Peyer's patch (tissue), 4 donors: ENCODE measurements at regions not wholly inside any gene's neighbourhood (a gene's known extent, or its start where the extent isn't known, plus 50 kb on each side); places are given as distances from the start of the nearest gene placed in this dataset.

Experiments
- DNase-seq, 3 donors: peaks; one replicate each; pipeline ENCODE4 v3.0.0-alpha.2; 2017 to 2019
- H3K27ac ChIP-seq, 4 donors: fragments of 200-600 bp; sonication (generic); one replicate each; pipeline ENCODE4 v1.5.1; 2016 to 2019
- H3K27me3 ChIP-seq, 2 donors: fragments of 200-600 bp; sonication (generic); one replicate each; pipeline ENCODE4 v1.5.1; 2019
- H3K36me3 ChIP-seq, 3 donors: fragments of 200-600 bp; sonication (generic); one replicate each; pipeline ENCODE4 v1.5.1; 2016 to 2019
- H3K4me1 ChIP-seq, 4 donors: fragments of 200-600 bp; sonication (generic); one replicate each; pipeline ENCODE4 v1.5.1; 2016 to 2019
- H3K4me3 ChIP-seq, 4 donors: fragments of 200-600 bp; sonication (generic); 1 replicate in 3 of 4; 2 replicates in 1 of 4; pipeline ENCODE4 v1.5.1; 2016 to 2019; ENCODE audit warnings: mild to moderate bottlenecking in 1 of 4
- H3K9me3 ChIP-seq, 4 donors: fragments of 200-600 bp; sonication (generic); one replicate each; pipeline ENCODE4 v1.5.1; 2016 to 2019; ENCODE audit warnings: mild to moderate bottlenecking in 1 of 4
- CTCF ChIP-seq, 6 experiments: fragments of 450-650 bp in 4 of 6; fragments of 200-600 bp in 2 of 6; sonication (generic) in 1 of 6; IDR thresholded peaks; one replicate each; pipeline ENCODE4 v1.5.1; 2017 to 2019; ENCODE audit warnings: antibody characterized with exemption in 6 of 6, mild to moderate bottlenecking in 3 of 6, moderate library complexity in 1 of 6
- POLR2A ChIP-seq, 2 donors: fragments of 450-650 bp; IDR thresholded peaks; one replicate each; pipeline ENCODE4 v1.5.1; 2017; ENCODE audit warnings: antibody characterized with exemption in 2 of 2, mild to moderate bottlenecking in 2 of 2, moderate library complexity in 2 of 2

- no peak overlapping the region for H3K27ac ChIP-seq
- H3K4me3 ChIP-seq = no peak overlapping the region
- no peaks in the 10 kb centered on the region for H3K4me1 ChIP-seq
- no peaks in the 10 kb centered on the region for H3K27me3 ChIP-seq
- H3K36me3 ChIP-seq = no peaks in the 10 kb centered on the region
- TF ChIP-seq CTCF (IDR thresholded peaks at IDR 0.05) = no peak
- no peak for TF ChIP-seq POLR2A (IDR thresholded peaks at IDR 0.05)
- no peaks in the 10 kb centered on the region for H3K9me3 ChIP-seq
- DNase-seq = no peak
These were observed 51.4 kb upstream of the NUP50 start for GRCh38 chr22:45112136-45112879.
